WI38 (cell line): ENCODE measurements at regions not wholly inside any gene's neighbourhood (a gene's known extent, or its start where the extent isn't known, plus 50 kb on each side); places are given as distances from the start of the nearest gene placed in this dataset.
"Not testable (repeated sequence)": the region's sequence is repeated elsewhere in the genome, so short reads cannot be mapped to it uniquely, and the experiment has no call there.

ENCODE experiments used
- H3K4me3 ChIP-seq: 2 replicates; pipeline ENCODE4 v1.5.1; 2011; ENCODE audit warnings: low read depth, mild to moderate bottlenecking, control low read depth, low read length
- CTCF ChIP-seq: IDR thresholded peaks from 2 replicates; pipeline ENCODE4 v1.5.1; 2012; ENCODE audit warnings: low read depth, mild to moderate bottlenecking, control low read depth, low read length

- no peak for TF ChIP-seq CTCF
- no peak overlapping the region for H3K4me3 ChIP-seq
These were observed 64.9 kb downstream of the FAM170A start for GRCh38 chr5:119694284-119694683.

- no peak overlapping the region for H3K4me3 ChIP-seq
These were observed 76.7 kb downstream of the FAM170A start for GRCh38 chr5:119706049-119706448.

GRCh38 chr5:119708076-119708790, 78.9 kb downstream of the FAM170A start:
- H3K4me3 ChIP-seq: no peak overlapping the region
- no peak for TF ChIP-seq CTCF

More at GRCh38 chr5:119706049-119706448, 76.7 kb downstream of the FAM170A start:
- no peak for TF ChIP-seq CTCF

- TF ChIP-seq CTCF: no peak
- H3K4me3 ChIP-seq: no peak overlapping the region
These were observed 92.4 kb downstream of the FAM170A start for GRCh38 chr5:119721775-119722174.

GRCh38 chr5:119725291-119725690, 95.9 kb downstream of the FAM170A start:
- H3K4me3 ChIP-seq: not testable (repeated sequence)

- H3K4me3 ChIP-seq: no peak overlapping the region
- no peak for TF ChIP-seq CTCF
These were observed 97.2 kb downstream of the FAM170A start for GRCh38 chr5:119726544-119726943.

GRCh38 chr5:119740225-119740624, 110.9 kb downstream of the FAM170A start:
- H3K4me3 ChIP-seq: no peak overlapping the region
- no peak for TF ChIP-seq CTCF

- no peak overlapping the region for H3K4me3 ChIP-seq
- TF ChIP-seq CTCF: no peak
These were observed 112.3 kb downstream of the FAM170A start for GRCh38 chr5:119741691-119742090.
